Type B pancreatic cell (in vitro differentiated cells): ENCODE measurements at regions not wholly inside any gene's neighbourhood (a gene's known extent, or its start where the extent isn't known, plus 50 kb on each side); places are given as distances from the start of the nearest gene placed in this dataset.

Source experiments
- DNase-seq: peaks from one replicate; pipeline ENCODE4 v3.0.0; 2021; ENCODE audit warnings: mixed read lengths; ENCODE audit not compliant: unreplicated experiment; ENCODE audit errors: extremely low spot score
- H3K27ac Mint-ChIP-seq: 2 replicates; pipeline ENCODE4 v1.8.0; 2021; ENCODE audit warnings: mild to moderate bottlenecking, mixed read lengths
- H3K27me3 Mint-ChIP-seq: 2 replicates; pipeline ENCODE4 v1.8.0; 2021; ENCODE audit warnings: mixed read lengths
- H3K36me3 Mint-ChIP-seq: 2 replicates; pipeline ENCODE4 v1.8.0; 2021; ENCODE audit warnings: mixed read lengths
- H3K4me1 Mint-ChIP-seq: one replicate; pipeline ENCODE4 v1.8.0; 2021; ENCODE audit warnings: mixed read lengths; ENCODE audit not compliant: unreplicated experiment
- H3K4me3 Mint-ChIP-seq: 2 replicates; pipeline ENCODE4 v1.8.0; 2021; ENCODE audit warnings: mild to moderate bottlenecking, mixed read lengths
- H3K9me3 Mint-ChIP-seq: 2 replicates; pipeline ENCODE4 v1.8.0; 2021; ENCODE audit warnings: mixed read lengths
- TF ChIP-seq, protein P1 (sequence below): fragments of 200-600 bp; sonication (generic); conservative IDR thresholded peaks from 2 replicates; pipeline ENCODE4 v1.5.0; 2021; ENCODE audit warnings: antibody characterized with exemption, mild to moderate bottlenecking

DNA sequence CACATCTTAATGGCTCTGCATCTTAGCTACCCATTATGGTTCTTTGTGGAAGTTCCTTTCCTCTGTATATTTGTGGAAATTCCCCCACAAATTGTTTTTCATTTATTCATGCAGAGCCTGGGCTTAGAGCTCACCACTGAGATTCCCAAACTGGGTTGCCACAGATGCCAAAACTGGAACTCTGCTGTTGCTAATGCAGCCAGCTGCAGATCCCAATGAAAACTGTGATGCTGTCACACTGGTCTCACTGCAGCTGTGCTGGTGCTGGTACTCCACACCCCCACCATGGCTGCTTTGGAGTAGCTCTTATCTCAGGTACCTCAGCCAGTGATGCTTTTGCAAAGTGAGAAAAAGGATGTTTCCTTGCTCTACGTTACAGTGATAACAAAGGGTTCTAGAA, 87.7 kb downstream of the DCK start:
- Mint-ChIP-seq H3K4me1 (no peaks in the 10 kb centered on the region), H3K9me3 (no peaks in the 10 kb centered on the region), H3K4me3 (no peak overlapping the region), H3K27me3 (peaks cover 15% of the 10 kb centered on the region), H3K27ac (no peak overlapping the region), H3K36me3 (no peaks in the 10 kb centered on the region)
- no peak for DNase-seq
- TF ChIP-seq, protein P1, sequence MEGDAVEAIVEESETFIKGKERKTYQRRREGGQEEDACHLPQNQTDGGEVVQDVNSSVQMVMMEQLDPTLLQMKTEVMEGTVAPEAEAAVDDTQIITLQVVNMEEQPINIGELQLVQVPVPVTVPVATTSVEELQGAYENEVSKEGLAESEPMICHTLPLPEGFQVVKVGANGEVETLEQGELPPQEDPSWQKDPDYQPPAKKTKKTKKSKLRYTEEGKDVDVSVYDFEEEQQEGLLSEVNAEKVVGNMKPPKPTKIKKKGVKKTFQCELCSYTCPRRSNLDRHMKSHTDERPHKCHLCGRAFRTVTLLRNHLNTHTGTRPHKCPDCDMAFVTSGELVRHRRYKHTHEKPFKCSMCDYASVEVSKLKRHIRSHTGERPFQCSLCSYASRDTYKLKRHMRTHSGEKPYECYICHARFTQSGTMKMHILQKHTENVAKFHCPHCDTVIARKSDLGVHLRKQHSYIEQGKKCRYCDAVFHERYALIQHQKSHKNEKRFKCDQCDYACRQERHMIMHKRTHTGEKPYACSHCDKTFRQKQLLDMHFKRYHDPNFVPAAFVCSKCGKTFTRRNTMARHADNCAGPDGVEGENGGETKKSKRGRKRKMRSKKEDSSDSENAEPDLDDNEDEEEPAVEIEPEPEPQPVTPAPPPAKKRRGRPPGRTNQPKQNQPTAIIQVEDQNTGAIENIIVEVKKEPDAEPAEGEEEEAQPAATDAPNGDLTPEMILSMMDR: no peak

DNA sequence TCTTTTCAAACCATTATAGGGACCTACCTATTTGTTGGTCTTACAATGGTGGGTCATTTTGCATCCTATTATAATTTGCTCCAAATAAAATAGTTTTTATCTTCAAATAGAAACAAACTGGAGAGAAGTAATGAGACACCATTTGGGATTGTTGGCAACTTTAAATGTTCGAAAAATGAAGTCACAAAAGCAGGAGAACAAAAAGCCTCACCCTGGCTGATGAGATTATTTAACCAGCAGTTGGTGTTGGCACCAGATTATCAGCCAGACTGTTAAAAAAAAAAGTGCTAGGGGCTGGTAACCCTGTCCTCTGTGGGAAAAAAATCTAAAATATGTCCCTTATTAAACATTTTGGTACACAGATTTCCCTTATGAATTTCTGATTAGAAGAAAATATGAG, 100.3 kb downstream of the DCK start:
- TF ChIP-seq, protein P1: no peak
- Mint-ChIP-seq H3K4me1 (no peaks in the 10 kb centered on the region), H3K4me3 (no peak overlapping the region), H3K27me3 (no peaks in the 10 kb centered on the region), H3K9me3 (no peaks in the 10 kb centered on the region), H3K36me3 (no peaks in the 10 kb centered on the region), H3K27ac (no peak overlapping the region)
- DNase-seq: no peak

DNA sequence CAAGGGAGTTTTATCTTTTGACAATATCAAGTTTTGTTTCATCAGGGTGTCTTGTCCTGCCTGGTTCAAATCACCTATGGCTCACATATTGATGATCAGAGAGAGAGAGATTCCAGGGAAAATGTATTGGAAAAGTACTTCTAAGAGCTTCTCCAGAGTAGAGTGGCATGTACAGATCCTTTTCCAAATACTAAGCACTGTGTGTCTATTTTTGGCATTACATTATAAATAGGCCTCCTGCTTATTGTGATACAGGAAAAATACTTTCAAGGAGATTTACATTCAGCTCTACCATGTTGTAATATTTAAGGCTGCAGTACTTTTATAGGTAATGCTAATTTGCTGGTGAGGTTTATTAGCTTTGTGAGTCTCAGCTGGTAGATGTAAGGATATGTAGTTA, 100.8 kb downstream of the DCK start:
- Mint-ChIP-seq H3K9me3 (no peaks in the 10 kb centered on the region), H3K27ac (no peak overlapping the region), H3K4me3 (no peak overlapping the region), H3K36me3 (no peaks in the 10 kb centered on the region), H3K27me3 (no peaks in the 10 kb centered on the region), H3K4me1 (no peaks in the 10 kb centered on the region)
- TF ChIP-seq, protein P1: no peak
- DNase-seq: no peak

DNA sequence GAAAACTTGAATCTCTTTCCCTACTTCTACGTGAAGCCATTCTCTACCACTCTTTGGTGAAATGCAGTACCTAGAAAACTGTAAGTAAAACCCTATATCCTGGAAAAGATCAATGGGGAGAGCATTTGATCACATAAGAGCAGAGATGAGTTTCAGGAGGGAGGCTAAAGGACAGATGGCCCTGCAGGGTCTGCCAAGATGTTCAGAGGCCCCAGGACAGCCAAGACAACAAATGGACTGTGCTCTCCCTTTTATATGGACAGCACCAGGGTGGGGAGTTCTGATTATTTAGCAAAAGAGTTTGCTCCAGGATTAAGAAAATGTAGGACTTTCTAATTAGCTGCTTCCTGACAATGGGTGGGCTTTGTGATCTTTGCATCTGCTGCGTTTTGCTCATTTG, 101.7 kb downstream of the DCK start:
- TF ChIP-seq, protein P1: no peak
- H3K9me3 Mint-ChIP-seq: no peaks in the 10 kb centered on the region
- H3K27me3 Mint-ChIP-seq: no peaks in the 10 kb centered on the region
- H3K27ac Mint-ChIP-seq: no peak overlapping the region
- no peak for DNase-seq
- no peak overlapping the region for H3K4me3 Mint-ChIP-seq
- H3K36me3 Mint-ChIP-seq: no peaks in the 10 kb centered on the region
- H3K4me1 Mint-ChIP-seq: no peaks in the 10 kb centered on the region

DNA sequence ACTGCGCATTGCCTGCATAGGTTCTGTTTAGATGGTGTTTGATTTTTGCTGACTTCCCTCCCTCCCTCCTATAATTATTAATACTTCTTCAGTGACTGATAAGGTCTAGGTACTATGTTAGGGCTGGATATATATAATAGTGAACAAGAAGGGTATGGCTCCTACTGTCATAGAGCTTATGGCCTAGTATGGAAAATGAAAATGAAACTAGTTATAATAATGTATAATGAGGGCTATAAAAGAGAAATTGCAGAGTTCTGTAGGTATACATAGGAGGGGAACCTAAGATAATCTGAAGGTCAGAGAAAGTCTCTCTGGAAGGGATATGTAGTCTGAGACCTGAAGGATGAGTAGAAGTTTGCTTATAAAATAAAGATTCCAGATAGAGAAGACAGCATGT, 102.1 kb downstream of the DCK start:
- H3K4me1 Mint-ChIP-seq: no peaks in the 10 kb centered on the region
- H3K36me3 Mint-ChIP-seq: no peaks in the 10 kb centered on the region
- no peak overlapping the region for H3K4me3 Mint-ChIP-seq
- no peak overlapping the region for H3K27ac Mint-ChIP-seq
- no peak for DNase-seq
- no peaks in the 10 kb centered on the region for H3K27me3 Mint-ChIP-seq
- H3K9me3 Mint-ChIP-seq: no peaks in the 10 kb centered on the region
- TF ChIP-seq, protein P1: no peak

DNA sequence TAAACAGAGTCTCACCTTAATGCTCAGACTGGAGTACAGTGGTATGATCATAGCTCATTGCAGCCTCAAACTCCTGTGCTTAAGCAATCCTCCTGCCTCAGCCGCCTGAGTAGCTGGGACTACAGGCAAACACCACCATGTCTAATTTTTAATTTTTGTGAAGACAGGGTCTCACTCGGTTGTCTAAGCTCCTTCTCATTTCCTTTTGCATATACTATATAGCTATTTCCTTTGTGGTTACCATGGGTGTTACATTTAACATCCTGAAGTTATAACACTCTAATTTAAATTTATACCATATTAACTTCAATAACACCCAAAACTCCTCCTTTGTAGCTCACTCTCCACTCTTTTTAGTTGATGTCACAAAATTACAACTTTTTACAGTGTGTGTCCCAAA, 114.3 kb downstream of the DCK start:
- no peaks in the 10 kb centered on the region for H3K27me3 Mint-ChIP-seq
- H3K4me3 Mint-ChIP-seq: no peak overlapping the region
- DNase-seq: no peak
- TF ChIP-seq, protein P1: no peak
- H3K9me3 Mint-ChIP-seq: no peaks in the 10 kb centered on the region
- H3K36me3 Mint-ChIP-seq: no peaks in the 10 kb centered on the region
- no peaks in the 10 kb centered on the region for H3K4me1 Mint-ChIP-seq
- H3K27ac Mint-ChIP-seq: no peak overlapping the region
